PC-3 (cell line): ENCODE measurements at regions not wholly inside any gene's neighbourhood (a gene's known extent, or its start where the extent isn't known, plus 50 kb on each side); places are given as distances from the start of the nearest gene placed in this dataset.

Experiments
- ATAC-seq: fragments of 200-7000 bp; cut with Tn5 transposase; 2 replicates; pipeline ENCODE4 v1.9.1; 2020; ENCODE audit warnings: mild to moderate bottlenecking, moderate library complexity
- BruUV-seq: library from RNA; stranded (reverse); fragments of 400-500 nt; replicated peaks from 2 replicates; lab custom pipeline; 2021; lab: Mats Ljungman, UMichigan
- CTCF ChIA-PET: fragments of 300-600 bp; sonication (Branson Sonifier 250); formaldehyde crosslinking; loops from one replicate; lab custom pipeline; 2022; ENCODE audit warnings: antibody characterized with exemption; lab: Charles Lee
- POLR2A ChIA-PET: fragments of 300-600 bp; sonication (Branson Sonifier 250); formaldehyde crosslinking; loops from one replicate; lab custom pipeline; 2022; ENCODE audit warnings: antibody characterized with exemption; ENCODE audit not compliant: unreplicated experiment; lab: Charles Lee
- DNase-seq: peaks from one replicate; pipeline ENCODE4 v3.0.0-alpha.2; 2015
- H2AFZ ChIP-seq: fragments of 300-600 bp; sonication (generic); 2 replicates; pipeline ENCODE4 v1.6.0; 2016; ENCODE audit warnings: antibody characterized with exemption, low read length
- H3F3A ChIP-seq: fragments of 300-600 bp; sonication (generic); one replicate; pipeline ENCODE4 v1.6.0; 2017; ENCODE audit warnings: antibody characterized with exemption, low read length, control low read depth, mild to moderate bottlenecking; ENCODE audit not compliant: unreplicated experiment
- H3K27ac ChIP-seq: fragments of 300-600 bp; sonication (generic); 2 replicates; pipeline ENCODE4 v1.5.1; 2016; ENCODE audit warnings: mild to moderate bottlenecking, low read length
- H3K27me3 ChIP-seq: fragments of 300-600 bp; sonication (generic); 2 replicates; pipeline ENCODE4 v1.6.1; 2016; ENCODE audit warnings: low read length, mixed read lengths
- H3K36me3 ChIP-seq: fragments of 300-600 bp; sonication (generic); 2 replicates; pipeline ENCODE4 v1.6.1; 2016; ENCODE audit warnings: low read depth, mixed run types, low read length, mixed read lengths
- H3K4me1 ChIP-seq: fragments of 300-600 bp; sonication (generic); 2 replicates; pipeline ENCODE4 v1.5.1; 2016; ENCODE audit warnings: low read length; ENCODE audit not compliant: insufficient read depth
- H3K4me2 ChIP-seq: fragments of 300-600 bp; sonication (generic); 2 replicates; pipeline ENCODE4 v1.6.0; 2016; ENCODE audit warnings: low read length
- H3K4me3 ChIP-seq: fragments of 300-600 bp; sonication (generic); 2 replicates; pipeline ENCODE4 v1.5.1; 2016; ENCODE audit warnings: mild to moderate bottlenecking, low read length, mixed read lengths
- H3K79me2 ChIP-seq: fragments of 300-600 bp; sonication (generic); 2 replicates; pipeline ENCODE4 v1.6.1; 2017; ENCODE audit warnings: low read length, mixed read lengths
- H3K9ac ChIP-seq: fragments of 300-600 bp; sonication (generic); 2 replicates; pipeline ENCODE4 v1.6.0; 2016; ENCODE audit warnings: mild to moderate bottlenecking, low read length
- H3K9me2 ChIP-seq: fragments of 300-600 bp; sonication (generic); replicated peaks from 2 replicates; pipeline ENCODE4 v1.6.1; 2016; ENCODE audit warnings: mixed run types, low read length, mixed read lengths
- H3K9me3 ChIP-seq: fragments of 300-600 bp; sonication (generic); 2 replicates; pipeline ENCODE4 v1.6.1; 2016; ENCODE audit warnings: low read length, mixed read lengths
- H4K20me1 ChIP-seq: fragments of 300-600 bp; sonication (generic); 2 replicates; pipeline ENCODE4 v1.6.1; 2016; ENCODE audit warnings: low read length, mixed read lengths
- EZH2 ChIP-seq: fragments of 300-600 bp; sonication (generic); IDR thresholded peaks from one replicate; pipeline ENCODE4 v1.6.1; 2017; ENCODE audit warnings: antibody characterized with exemption, mild to moderate bottlenecking, low read length; ENCODE audit not compliant: unreplicated experiment
- EZH2phosphoT487 ChIP-seq: fragments of 300-600 bp; sonication (generic); IDR thresholded peaks from 2 replicates; pipeline ENCODE4 v1.6.1; 2018; ENCODE audit warnings: mild to moderate bottlenecking, antibody characterized with exemption, low read length, borderline replicate concordance
- intact Hi-C: fragments of 100-400 bp; cut with micrococcal nuclease; formaldehyde crosslinking; loops from 2 replicates; pipeline ENCODE4 v1.9.0; 2023
- TF ChIP-seq, protein P1 (sequence below): fragments of 300-600 bp; sonication (generic); conservative IDR thresholded peaks from 2 replicates; pipeline ENCODE4 v1.5.1; 2017; ENCODE audit warnings: antibody characterized with exemption, low read depth, mild to moderate bottlenecking, low read length

DNA sequence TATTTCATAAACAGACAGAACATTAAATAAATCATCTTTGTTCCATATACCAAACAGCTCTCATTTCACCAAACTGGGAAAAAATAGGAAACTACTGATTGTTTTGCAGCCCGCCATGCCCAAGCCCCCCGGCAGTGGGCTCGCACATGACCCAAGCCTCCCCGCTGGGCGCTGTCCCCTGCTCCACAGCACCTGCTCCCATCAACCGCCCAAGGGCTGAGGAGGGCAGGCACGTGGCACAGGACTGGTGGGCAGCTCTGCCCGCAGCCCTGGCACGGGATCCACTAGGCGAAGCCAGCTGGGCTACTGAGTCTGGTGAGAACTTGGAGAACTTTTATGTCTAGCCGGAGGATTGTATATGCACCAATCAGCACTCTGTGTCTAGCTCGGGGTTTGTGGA, 554.8 kb upstream of the CCNG1 start:
- Histone ChIP-seq H3K27ac (no peak overlapping the region), H3K9me3 (0 out of 2 replicates have a peak, but pooled peaks cover 4% of the 10 kb centered on the region), H3K27me3 (peaks cover 7% of the 10 kb centered on the region; the same call in 1 of the 2 replicates), H3K4me2 (no peak overlapping the region), H3K4me1 (no peaks in the 10 kb centered on the region), H3K79me2 (no peaks in the 10 kb centered on the region), H4K20me1 (no peaks in the 10 kb centered on the region), H3K36me3 (no peaks in the 10 kb centered on the region), H3K4me3 (no peak overlapping the region), H2AFZ (no peak overlapping the region), H3K9me2 (no peaks in the 10 kb centered on the region), H3K9ac (no peak overlapping the region), H3F3A (no peaks in the 10 kb centered on the region)
- CTCF ChIA-PET: no interaction called here
- intact Hi-C loops: no loop called here
- ATAC-seq (no peak), DNase-seq (no peak)
- POLR2A ChIA-PET: no interaction called here
- no TSS peak for BruUV-seq
- no peak for TF ChIP-seq EZH2phosphoT487
- TF ChIP-seq, protein P1, sequence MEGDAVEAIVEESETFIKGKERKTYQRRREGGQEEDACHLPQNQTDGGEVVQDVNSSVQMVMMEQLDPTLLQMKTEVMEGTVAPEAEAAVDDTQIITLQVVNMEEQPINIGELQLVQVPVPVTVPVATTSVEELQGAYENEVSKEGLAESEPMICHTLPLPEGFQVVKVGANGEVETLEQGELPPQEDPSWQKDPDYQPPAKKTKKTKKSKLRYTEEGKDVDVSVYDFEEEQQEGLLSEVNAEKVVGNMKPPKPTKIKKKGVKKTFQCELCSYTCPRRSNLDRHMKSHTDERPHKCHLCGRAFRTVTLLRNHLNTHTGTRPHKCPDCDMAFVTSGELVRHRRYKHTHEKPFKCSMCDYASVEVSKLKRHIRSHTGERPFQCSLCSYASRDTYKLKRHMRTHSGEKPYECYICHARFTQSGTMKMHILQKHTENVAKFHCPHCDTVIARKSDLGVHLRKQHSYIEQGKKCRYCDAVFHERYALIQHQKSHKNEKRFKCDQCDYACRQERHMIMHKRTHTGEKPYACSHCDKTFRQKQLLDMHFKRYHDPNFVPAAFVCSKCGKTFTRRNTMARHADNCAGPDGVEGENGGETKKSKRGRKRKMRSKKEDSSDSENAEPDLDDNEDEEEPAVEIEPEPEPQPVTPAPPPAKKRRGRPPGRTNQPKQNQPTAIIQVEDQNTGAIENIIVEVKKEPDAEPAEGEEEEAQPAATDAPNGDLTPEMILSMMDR: no peak
- no peak for TF ChIP-seq EZH2

DNA sequence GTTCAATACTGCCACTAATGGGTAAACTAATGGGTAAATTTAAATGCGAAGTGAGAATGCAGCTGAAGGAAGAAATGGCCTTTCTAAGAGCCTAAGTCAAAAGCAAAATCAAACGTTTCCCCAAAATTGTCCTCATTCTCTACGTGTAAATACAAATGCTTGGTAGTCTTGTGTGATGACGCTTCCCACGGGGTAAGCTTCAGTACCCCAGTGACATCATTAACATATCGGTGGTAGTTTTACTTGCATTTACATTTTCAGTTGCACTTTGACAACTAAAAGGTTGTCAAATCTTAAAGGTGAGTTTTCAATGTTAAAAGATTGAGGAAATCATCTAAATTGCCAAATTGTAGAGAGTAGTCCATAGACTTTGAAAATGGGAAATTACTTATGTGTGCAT, 550.7 kb upstream of the CCNG1 start:
- BruUV-seq: no TSS peak
- ATAC-seq: no peak
- H3K36me3 ChIP-seq: no peaks in the 10 kb centered on the region
- intact Hi-C loops: no loop called here
- no peak for DNase-seq
- H3K79me2 ChIP-seq: no peaks in the 10 kb centered on the region
- CTCF ChIA-PET: no interaction called here
- no peaks in the 10 kb centered on the region for H3F3A ChIP-seq
- POLR2A ChIA-PET: no interaction called here
- H3K9me2 ChIP-seq: no peaks in the 10 kb centered on the region
- peak overlapping the region; percentile 33 for H2AFZ ChIP-seq
- peaks cover 12% of the 10 kb centered on the region; the same call in 1 of the 2 replicates for H3K27me3 ChIP-seq
- peak overlapping the region; percentile 49 for H3K4me2 ChIP-seq
- 0 out of 2 replicates have a peak overlapping the region, but pooled peaks have one; percentile 29 for H3K4me3 ChIP-seq
- no peaks in the 10 kb centered on the region for H3K4me1 ChIP-seq
- H4K20me1 ChIP-seq: no peaks in the 10 kb centered on the region
- H3K27ac ChIP-seq: no peak overlapping the region
- H3K9ac ChIP-seq: no peak overlapping the region
- no peak for TF ChIP-seq EZH2phosphoT487
- TF ChIP-seq EZH2: no peak
- TF ChIP-seq, protein P1: no peak
- H3K9me3 ChIP-seq: no peaks in the 10 kb centered on the region

DNA sequence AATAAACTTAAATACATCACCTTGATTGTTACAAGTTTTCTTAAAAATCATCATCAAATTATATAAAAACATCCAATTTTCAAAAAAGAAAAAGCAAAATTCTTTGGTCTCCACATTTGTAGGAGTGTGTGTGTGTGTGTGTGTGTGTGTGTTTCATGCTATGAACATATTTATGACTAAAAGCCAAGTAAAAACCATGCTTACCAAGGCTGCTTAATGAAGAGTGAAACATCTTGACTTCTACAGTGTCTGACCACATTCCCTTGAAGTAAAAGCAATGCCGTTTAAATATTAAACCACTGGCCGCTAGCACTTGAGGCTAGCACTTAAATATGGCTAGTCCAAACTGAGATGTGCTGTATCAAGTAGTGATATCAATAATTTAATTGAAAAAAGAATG, 549.1 kb upstream of the CCNG1 start:
- ChIA-PET CTCF (no interaction called here), POLR2A (no interaction called here)

More for the DNA sequence above, 549.1 kb upstream of the CCNG1 start:
- Histone ChIP-seq H3F3A (no peaks in the 10 kb centered on the region), H3K9me3 (no peaks in the 10 kb centered on the region), H4K20me1 (no peaks in the 10 kb centered on the region), H3K9me2 (no peaks in the 10 kb centered on the region), H3K9ac (no peak overlapping the region), H2AFZ (no peak overlapping the region), H3K4me2 (peak overlapping the region; percentile 23), H3K27ac (no peak overlapping the region), H3K27me3 (peaks cover 18% of the 10 kb centered on the region; the same call in 1 of the 2 replicates), H3K4me3 (no peak overlapping the region), H3K4me1 (no peaks in the 10 kb centered on the region), H3K79me2 (no peaks in the 10 kb centered on the region), H3K36me3 (no peaks in the 10 kb centered on the region)
- ATAC-seq (no peak), DNase-seq (no peak)
- TF ChIP-seq EZH2phosphoT487 (no peak), EZH2 (no peak)
- TF ChIP-seq, protein P1: no peak
- no TSS peak for BruUV-seq
- intact Hi-C loops: no loop called here
